Nephron (organoid): ENCODE measurements at regions not wholly inside any gene's neighbourhood (a gene's known extent, or its start where the extent isn't known, plus 50 kb on each side); places are given as distances from the start of the nearest gene placed in this dataset.

Source experiments
- H3K27ac Mint-ChIP-seq, 3 experiments: 2 replicates each; pipeline ENCODE4 v1.8.0; 2020; ENCODE audit warnings: mixed read lengths in 3 of 3, mild to moderate bottlenecking in 2 of 3, moderate library complexity in 1 of 3
- H3K27me3 Mint-ChIP-seq: 2 replicates; pipeline ENCODE4 v1.8.0; 2021; ENCODE audit warnings: low read depth, mild to moderate bottlenecking, moderate library complexity, mixed read lengths
- H3K36me3 Mint-ChIP-seq: 2 replicates; pipeline ENCODE4 v1.8.0; 2020; ENCODE audit warnings: low read depth, mixed read lengths
- H3K4me1 Mint-ChIP-seq: 2 replicates; pipeline ENCODE4 v1.8.0; 2020; ENCODE audit warnings: mixed read lengths
- H3K4me3 Mint-ChIP-seq, 3 experiments: 2 replicates each; pipeline ENCODE4 v1.8.0; 2020; ENCODE audit warnings: mild to moderate bottlenecking in 3 of 3, mixed read lengths in 3 of 3, moderate library complexity in 2 of 3
- H3K9me3 Mint-ChIP-seq: 2 replicates; pipeline ENCODE4 v1.8.0; 2020; ENCODE audit warnings: mixed read lengths
- TF ChIP-seq, protein P1 (sequence below), 3 experiments: fragments of 200-600 bp; sonication (generic); IDR thresholded peaks; one replicate each; pipeline ENCODE4 v1.5.0; 2021; ENCODE audit warnings: antibody characterized with exemption in 3 of 3; ENCODE audit not compliant: unreplicated experiment in 3 of 3

DNA sequence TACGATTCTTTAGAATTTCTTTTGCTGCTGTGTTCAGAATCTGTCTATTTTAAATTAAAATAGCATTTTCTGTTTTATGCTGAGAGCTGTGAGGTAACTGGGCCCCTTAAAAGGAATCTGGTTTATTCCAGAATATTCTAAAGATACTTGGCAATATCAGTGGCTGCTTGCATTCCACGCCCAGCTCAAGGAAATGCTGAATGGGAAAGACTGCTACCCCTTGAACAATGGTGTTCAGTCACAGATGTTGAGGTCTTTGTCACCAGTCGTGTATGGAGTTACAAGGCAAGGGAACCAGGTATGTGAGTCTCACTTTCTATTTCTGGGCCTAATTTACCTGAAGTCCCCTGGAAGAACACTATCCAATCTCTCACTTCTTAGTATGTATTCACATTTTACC lies 377.9 kb upstream of the CDH7 start:
- H3K9me3 Mint-ChIP-seq, result peaks cover 2% of the 10 kb centered on the region
- H3K27me3 Mint-ChIP-seq, result no peaks in the 10 kb centered on the region
- H3K4me3 Mint-ChIP-seq, result no peak overlapping the region
- no peaks in the 10 kb centered on the region for H3K36me3 Mint-ChIP-seq
- TF ChIP-seq, protein P1, sequence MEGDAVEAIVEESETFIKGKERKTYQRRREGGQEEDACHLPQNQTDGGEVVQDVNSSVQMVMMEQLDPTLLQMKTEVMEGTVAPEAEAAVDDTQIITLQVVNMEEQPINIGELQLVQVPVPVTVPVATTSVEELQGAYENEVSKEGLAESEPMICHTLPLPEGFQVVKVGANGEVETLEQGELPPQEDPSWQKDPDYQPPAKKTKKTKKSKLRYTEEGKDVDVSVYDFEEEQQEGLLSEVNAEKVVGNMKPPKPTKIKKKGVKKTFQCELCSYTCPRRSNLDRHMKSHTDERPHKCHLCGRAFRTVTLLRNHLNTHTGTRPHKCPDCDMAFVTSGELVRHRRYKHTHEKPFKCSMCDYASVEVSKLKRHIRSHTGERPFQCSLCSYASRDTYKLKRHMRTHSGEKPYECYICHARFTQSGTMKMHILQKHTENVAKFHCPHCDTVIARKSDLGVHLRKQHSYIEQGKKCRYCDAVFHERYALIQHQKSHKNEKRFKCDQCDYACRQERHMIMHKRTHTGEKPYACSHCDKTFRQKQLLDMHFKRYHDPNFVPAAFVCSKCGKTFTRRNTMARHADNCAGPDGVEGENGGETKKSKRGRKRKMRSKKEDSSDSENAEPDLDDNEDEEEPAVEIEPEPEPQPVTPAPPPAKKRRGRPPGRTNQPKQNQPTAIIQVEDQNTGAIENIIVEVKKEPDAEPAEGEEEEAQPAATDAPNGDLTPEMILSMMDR (IDR thresholded peaks at IDR 0.05; ENCODE audit: unreplicated experiment in 3 of 3), result no peak
- no peaks in the 10 kb centered on the region for H3K4me1 Mint-ChIP-seq
- H3K27ac Mint-ChIP-seq, result no peak overlapping the region

DNA sequence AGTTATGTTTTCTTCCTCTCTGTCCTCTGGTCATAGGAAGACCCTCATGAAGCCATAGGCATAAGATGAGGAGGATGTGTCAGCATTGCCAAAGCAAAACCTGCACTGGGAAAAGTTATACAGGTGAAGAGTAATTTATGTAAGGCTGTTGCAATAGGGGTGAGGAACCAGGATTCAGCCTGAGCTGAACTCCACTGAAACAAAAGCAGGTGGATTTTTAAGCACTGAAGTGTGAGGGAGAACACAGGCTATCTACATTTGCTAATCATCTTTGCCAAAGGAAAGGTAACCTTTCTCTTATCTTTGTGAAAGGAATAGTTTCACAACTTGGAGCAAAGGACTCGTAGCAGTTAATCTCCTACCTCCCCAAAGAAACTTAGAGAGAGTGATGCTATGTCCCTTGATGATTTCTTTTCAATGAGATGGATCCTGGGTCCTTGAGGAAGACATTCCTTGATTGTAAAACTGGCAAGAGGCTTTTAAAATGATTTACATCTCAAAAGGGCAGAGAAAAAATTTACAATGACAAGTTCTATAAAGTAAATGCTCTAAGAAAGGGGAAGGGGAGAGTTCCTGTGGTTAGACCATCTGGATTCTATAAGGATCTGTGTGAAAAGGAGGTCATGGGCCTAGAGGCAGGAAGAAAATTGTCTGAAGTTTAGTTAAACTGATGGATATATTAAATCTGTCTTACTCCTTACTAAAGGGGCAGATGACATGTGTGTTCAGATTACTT lies 385.4 kb upstream of the CDH7 start:
- no peaks in the 10 kb centered on the region for H3K36me3 Mint-ChIP-seq

DNA sequence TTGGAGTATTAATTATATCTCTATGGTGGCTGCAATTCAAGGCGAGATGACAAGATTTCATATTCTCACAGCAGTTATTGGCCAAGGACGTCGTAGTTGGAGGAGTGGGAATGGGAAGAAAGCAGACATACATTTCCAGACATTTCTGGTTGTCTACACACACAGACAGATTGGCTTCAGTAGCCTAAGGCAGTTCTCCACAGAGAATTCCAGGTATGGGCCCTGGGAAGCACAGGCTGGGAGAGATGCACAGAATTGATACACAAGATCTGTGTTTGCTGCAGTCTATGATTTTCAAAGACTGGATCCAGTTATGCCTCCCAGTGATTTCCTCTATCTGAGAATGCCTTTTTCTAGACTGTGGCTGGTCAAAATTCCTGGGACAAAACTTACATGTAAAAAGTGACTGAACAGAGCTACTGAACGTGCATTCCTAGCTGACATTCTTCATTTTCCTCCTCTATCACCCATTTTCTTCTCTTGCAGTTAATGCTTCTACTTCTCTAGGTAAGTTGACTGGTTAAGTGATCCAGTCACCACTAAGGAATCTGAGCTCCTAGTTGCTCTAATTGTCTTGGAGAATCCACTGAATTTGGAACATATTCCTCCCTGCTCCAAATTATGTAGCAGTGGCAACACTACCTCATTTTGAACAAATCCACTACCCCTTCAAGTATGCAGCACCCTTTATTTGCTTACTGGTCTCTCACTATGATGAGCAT lies 386.7 kb upstream of the CDH7 start:
- TF ChIP-seq, protein P1 (IDR thresholded peaks at IDR 0.05; ENCODE audit: unreplicated experiment in 3 of 3), result no peak
- Mint-ChIP-seq H3K27ac (no peak overlapping the region), H3K9me3 (no peaks in the 10 kb centered on the region), H3K4me1 (peaks cover 5% of the 10 kb centered on the region), H3K36me3 (no peaks in the 10 kb centered on the region), H3K4me3 (no peak overlapping the region), H3K27me3 (peaks cover 4% of the 10 kb centered on the region)

More for the DNA sequence above, 385.4 kb upstream of the CDH7 start:
- Mint-ChIP-seq H3K27ac (peak overlapping the region in 1 of 3 experiments; percentile 44), H3K27me3 (peaks cover 4% of the 10 kb centered on the region), H3K4me3 (no peak overlapping the region), H3K9me3 (no peaks in the 10 kb centered on the region), H3K4me1 (peaks cover 5% of the 10 kb centered on the region)
- TF ChIP-seq, protein P1 (IDR thresholded peaks at IDR 0.05; ENCODE audit: unreplicated experiment in 3 of 3), result no peak

DNA sequence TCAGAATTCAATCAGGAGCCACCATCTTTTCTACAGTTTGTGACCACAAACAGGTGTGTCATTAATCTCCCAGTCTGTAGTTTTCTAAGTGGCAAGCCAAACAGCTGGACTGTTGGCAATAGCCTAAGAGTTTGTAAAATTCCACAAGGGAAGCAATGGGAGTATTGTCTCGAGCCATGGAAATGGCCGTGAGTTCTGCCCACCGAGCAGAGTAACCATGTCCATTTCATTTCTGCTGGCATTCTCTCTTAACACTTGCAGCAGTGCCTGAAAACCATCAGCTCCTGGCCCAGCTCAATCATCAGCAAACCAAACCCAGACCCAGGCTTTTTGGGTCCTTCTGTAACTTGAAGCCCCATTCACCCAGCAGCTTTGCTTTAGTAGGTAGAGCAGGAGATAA lies 387.8 kb upstream of the CDH7 start:
- no peak overlapping the region for H3K4me3 Mint-ChIP-seq
- TF ChIP-seq, protein P1 (IDR thresholded peaks at IDR 0.05; ENCODE audit: unreplicated experiment in 3 of 3), result no peak
- H3K36me3 Mint-ChIP-seq, result no peaks in the 10 kb centered on the region
- peaks cover 5% of the 10 kb centered on the region for H3K4me1 Mint-ChIP-seq
- no peak overlapping the region for H3K27ac Mint-ChIP-seq
- peaks cover 4% of the 10 kb centered on the region for H3K27me3 Mint-ChIP-seq
- no peaks in the 10 kb centered on the region for H3K9me3 Mint-ChIP-seq

DNA sequence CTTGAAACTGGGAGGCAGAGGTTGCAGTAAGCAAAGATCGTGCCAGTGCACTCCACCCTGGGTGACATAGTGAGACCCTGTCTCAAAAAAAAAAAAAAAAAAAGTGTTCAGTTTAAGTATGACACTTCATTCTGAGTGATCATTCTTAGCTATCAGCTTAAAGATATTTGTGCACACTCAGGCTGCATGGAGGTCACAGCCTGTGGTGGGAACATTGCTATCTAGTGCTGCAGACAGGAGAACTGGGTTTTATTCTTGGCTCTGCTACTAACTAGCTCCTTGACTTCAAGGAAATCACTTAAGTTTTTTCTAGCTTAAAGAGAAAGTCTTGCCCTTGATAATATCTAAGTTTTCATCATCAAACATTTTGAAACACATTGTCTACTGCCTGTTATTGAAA lies 391.3 kb upstream of the CDH7 start:
- H3K27ac Mint-ChIP-seq, result no peak overlapping the region
- no peak overlapping the region for H3K4me3 Mint-ChIP-seq
- H3K27me3 Mint-ChIP-seq, result peaks cover 3% of the 10 kb centered on the region
- H3K9me3 Mint-ChIP-seq, result no peaks in the 10 kb centered on the region
- no peaks in the 10 kb centered on the region for H3K36me3 Mint-ChIP-seq
- no peaks in the 10 kb centered on the region for H3K4me1 Mint-ChIP-seq
- TF ChIP-seq, protein P1 (IDR thresholded peaks at IDR 0.05; ENCODE audit: unreplicated experiment in 3 of 3), result no peak
